ENCODE measurements at regions not wholly inside any gene's neighbourhood (a gene's known extent, or its start where the extent isn't known, plus 50 kb on each side); places are given as distances from the start of the nearest gene placed in this dataset.

GRCh38 chr13:88590574-88590973, 919.4 kb downstream of the SLITRK5 start:
- no peaks in the 10 kb centered on the region for H3K27me3 ChIP-seq (ENCODE audit: low read depth)
- H3K9me3 ChIP-seq: peaks cover 15% of the 10 kb centered on the region
- H3K4me3 ChIP-seq: no peak overlapping the region
- ATAC-seq (no peak), DNase-seq (no peak)
- H3K4me1 ChIP-seq: no peaks in the 10 kb centered on the region
- intact Hi-C loops (cut with DNase I): no loop called here
- H3K27ac ChIP-seq: no peak overlapping the region
- no peaks in the 10 kb centered on the region for H3K36me3 ChIP-seq
- TF ChIP-seq, protein P1, sequence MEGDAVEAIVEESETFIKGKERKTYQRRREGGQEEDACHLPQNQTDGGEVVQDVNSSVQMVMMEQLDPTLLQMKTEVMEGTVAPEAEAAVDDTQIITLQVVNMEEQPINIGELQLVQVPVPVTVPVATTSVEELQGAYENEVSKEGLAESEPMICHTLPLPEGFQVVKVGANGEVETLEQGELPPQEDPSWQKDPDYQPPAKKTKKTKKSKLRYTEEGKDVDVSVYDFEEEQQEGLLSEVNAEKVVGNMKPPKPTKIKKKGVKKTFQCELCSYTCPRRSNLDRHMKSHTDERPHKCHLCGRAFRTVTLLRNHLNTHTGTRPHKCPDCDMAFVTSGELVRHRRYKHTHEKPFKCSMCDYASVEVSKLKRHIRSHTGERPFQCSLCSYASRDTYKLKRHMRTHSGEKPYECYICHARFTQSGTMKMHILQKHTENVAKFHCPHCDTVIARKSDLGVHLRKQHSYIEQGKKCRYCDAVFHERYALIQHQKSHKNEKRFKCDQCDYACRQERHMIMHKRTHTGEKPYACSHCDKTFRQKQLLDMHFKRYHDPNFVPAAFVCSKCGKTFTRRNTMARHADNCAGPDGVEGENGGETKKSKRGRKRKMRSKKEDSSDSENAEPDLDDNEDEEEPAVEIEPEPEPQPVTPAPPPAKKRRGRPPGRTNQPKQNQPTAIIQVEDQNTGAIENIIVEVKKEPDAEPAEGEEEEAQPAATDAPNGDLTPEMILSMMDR (IDR thresholded peaks at IDR 0.05): no peak

DNA sequence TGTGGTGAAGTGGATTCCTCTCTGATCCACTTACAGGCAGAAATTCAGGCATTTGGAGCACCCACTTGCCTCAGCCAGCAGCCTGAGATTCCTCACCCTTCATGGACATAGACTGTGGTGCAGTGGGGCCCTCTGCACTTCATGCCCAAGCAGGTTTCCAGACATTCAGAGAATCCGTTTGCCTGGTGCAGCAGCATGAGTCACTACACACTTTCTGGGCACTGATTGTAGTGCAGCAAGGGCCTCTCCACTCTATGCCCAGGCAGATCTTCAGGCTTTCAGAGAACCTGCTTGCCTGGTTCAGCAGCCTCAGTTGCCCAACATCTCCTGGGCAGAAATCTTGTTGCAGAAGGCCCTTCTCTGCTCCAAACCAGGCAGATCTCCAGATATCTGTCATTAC, 920.9 kb downstream of the SLITRK5 start:
- H3K4me1 ChIP-seq: no peaks in the 10 kb centered on the region
- no peak for DNase-seq
- intact Hi-C loops (cut with DNase I): no loop called here
- H3K27ac ChIP-seq: no peak overlapping the region
- TF ChIP-seq, protein P1 (IDR thresholded peaks at IDR 0.05): no peak
- H3K36me3 ChIP-seq: no peaks in the 10 kb centered on the region
- H3K4me3 ChIP-seq: no peak overlapping the region
- ATAC-seq: no peak
- H3K9me3 ChIP-seq: peaks cover 15% of the 10 kb centered on the region
- no peaks in the 10 kb centered on the region for H3K27me3 ChIP-seq (ENCODE audit: low read depth)

DNA sequence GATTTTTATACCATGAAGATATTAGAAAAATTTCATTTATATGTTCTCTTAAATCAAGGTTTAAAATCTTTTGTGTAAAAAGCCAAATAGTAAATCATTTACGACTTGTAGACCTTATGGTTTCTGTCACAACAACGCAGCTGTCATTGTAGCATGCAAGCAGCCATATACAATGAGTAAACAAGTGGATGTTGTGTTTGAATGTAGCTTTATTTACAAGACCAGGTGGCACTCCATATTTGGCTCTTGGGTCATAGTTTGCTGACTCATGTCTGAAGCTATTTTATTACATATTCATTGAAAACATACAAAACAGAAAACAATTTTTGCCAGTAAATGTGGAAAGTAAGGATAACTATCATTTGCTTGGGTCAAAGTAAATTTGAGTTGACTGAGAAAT, 930.8 kb downstream of the SLITRK5 start:
- intact Hi-C loops (cut with DNase I): no loop called here
- DNase-seq (no peak), ATAC-seq (no peak)
- Histone ChIP-seq H3K4me3 (no peak overlapping the region), H3K9me3 (peaks cover 3% of the 10 kb centered on the region), H3K4me1 (no peaks in the 10 kb centered on the region), H3K27ac (no peak overlapping the region), H3K27me3 (ENCODE audit: low read depth) (no peaks in the 10 kb centered on the region), H3K36me3 (no peaks in the 10 kb centered on the region)
- TF ChIP-seq, protein P1 (IDR thresholded peaks at IDR 0.05): no peak

DNA sequence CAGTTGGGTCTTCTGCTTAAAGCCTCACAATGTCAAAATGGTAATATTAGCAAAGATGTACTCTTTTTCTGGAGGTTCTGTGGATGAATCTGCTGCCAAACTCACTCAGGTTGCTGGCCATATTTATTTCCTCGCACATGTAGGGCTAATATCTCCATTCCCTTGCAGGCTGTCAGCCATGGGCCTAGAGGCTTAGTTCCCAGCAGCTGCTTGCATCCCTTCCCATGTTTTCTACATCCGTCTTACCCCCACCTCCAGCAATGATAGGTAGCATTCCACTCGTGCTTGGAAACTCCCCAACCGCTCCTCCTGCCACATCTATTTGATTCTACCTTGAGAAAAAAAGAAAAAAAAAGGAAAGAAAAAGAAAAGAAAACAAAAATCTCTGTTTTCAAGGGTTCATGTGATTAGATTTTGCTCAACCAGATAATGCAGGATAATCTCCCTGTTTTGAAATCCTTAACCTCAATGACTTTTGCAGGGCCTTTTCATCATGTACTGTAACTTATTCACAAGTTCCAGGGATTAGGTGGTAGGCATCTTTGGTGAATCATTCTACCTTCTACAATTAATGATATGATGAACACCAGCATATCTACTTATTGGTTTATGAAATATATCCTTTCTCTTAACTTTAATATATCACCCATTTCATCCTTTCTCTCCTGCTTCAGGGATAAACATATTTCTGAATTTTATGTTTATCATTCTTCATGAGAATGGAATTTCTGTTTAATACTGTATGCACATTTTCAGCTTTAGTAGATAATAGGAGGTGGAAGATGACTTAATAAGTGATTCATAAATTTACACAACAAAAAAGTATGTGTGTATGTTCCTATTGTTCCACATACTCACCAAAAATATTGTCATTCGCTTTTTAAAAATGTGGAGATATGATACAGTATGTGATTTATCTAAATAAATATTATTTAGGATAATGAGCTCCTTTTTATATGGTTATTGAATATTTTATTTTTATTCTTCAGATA, 931.9 kb downstream of the SLITRK5 start:
- Histone ChIP-seq H3K4me1 (no peaks in the 10 kb centered on the region), H3K36me3 (no peaks in the 10 kb centered on the region), H3K9me3 (peaks cover 3% of the 10 kb centered on the region), H3K27me3 (ENCODE audit: low read depth) (no peaks in the 10 kb centered on the region), H3K27ac (no peak overlapping the region), H3K4me3 (no peak overlapping the region)
- intact Hi-C loops (cut with DNase I): no loop called here
- DNase-seq: no peak
- TF ChIP-seq, protein P1 (IDR thresholded peaks at IDR 0.05): no peak
- no peak for ATAC-seq

DNA sequence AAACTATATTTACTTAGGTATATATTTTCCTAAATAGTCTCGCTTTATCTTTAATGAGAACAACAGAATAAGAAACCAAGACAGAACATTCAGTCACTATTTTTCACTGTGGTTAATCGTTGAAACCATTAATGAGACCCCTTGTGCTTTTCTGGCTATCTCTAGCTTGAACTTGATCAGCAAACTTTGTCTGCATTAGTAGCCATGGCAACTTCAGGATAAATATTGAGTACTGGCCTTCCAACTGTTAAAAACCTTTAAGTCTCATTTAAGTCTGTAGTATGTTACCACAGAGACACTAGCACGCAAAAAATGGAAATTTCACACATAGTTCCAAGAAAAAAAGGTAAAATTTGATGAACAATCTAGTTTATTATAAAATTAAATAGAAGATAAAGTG, 946.0 kb downstream of the SLITRK5 start:
- no peak overlapping the region for H3K27ac ChIP-seq
- ATAC-seq (no peak), DNase-seq (no peak)
- no peaks in the 10 kb centered on the region for H3K36me3 ChIP-seq
- H3K9me3 ChIP-seq: no peaks in the 10 kb centered on the region
- H3K27me3 ChIP-seq (ENCODE audit: low read depth): no peaks in the 10 kb centered on the region
- intact Hi-C loops (cut with DNase I): no loop called here
- no peaks in the 10 kb centered on the region for H3K4me1 ChIP-seq
- H3K4me3 ChIP-seq: no peak overlapping the region
- TF ChIP-seq, protein P1 (IDR thresholded peaks at IDR 0.05): no peak

All from lower lobe of right lung (tissue), 2 donors.